H1 (cell line): ENCODE measurements at regions not wholly inside any gene's neighbourhood (a gene's known extent, or its start where the extent isn't known, plus 50 kb on each side); places are given as distances from the start of the nearest gene placed in this dataset.

Experiments used
- CTCF ChIA-PET: fragments of 300-600 bp; sonication (Branson Sonifier 250); formaldehyde crosslinking; loops from one replicate; lab custom pipeline; 2021; ENCODE audit not compliant: partially characterized antibody; lab: Charles Lee
- POLR2A ChIA-PET: fragments of 300-600 bp; sonication (Branson Sonifier 250); formaldehyde crosslinking; loops from one replicate; lab custom pipeline; 2021; ENCODE audit warnings: inconsistent platforms; ENCODE audit not compliant: partially characterized antibody; lab: Charles Lee
- DNase-seq, 2 experiments: peaks; one replicate each; pipeline versions ENCODE4 v3.0.0 to v3.0.0-alpha.2; 2010 to 2022; ENCODE audit warnings: low spot score in 2 of 2, low read depth in 1 of 2, mixed read lengths in 1 of 2
- FAIRE-seq: peaks from 2 replicates; lab custom pipeline; 2011; peaks lifted over from hg19 to GRCh38; lab: Jason Lieb, UNC
- H2AFZ ChIP-seq: 2 replicates; pipeline ENCODE4 v1.8.1; 2012; ENCODE audit warnings: low read length, inconsistent platforms
- H2AK5ac ChIP-seq: 2 replicates; pipeline ENCODE4 v1.6.1; 2013; ENCODE audit warnings: low read depth, low read length
- H2BK120ac ChIP-seq: replicated peaks from 2 replicates; pipeline ENCODE3; 2013; ENCODE audit warnings: low read depth, low read length, inconsistent platforms
- H2BK12ac ChIP-seq: 2 replicates; pipeline ENCODE4 v1.6.1; 2013; ENCODE audit warnings: low read depth, low read length
- H2BK15ac ChIP-seq: 2 replicates; pipeline ENCODE4 v1.6.1; 2013; ENCODE audit warnings: low read length
- H2BK20ac ChIP-seq: 2 replicates; pipeline ENCODE4 v1.6.1; 2013; ENCODE audit warnings: low read length
- H2BK5ac ChIP-seq: 2 replicates; pipeline ENCODE4 v1.6.1; 2013; ENCODE audit warnings: low read depth, low read length
- H3K14ac ChIP-seq: 2 replicates; pipeline ENCODE4 v1.6.1; 2013; ENCODE audit warnings: inconsistent platforms; ENCODE audit not compliant: insufficient read length
- H3K18ac ChIP-seq: 2 replicates; pipeline ENCODE4 v1.6.1; 2013; ENCODE audit warnings: low read length; ENCODE audit errors: extremely low read depth
- H3K23ac ChIP-seq: 2 replicates; pipeline ENCODE4 v1.6.1; 2013; ENCODE audit warnings: inconsistent platforms; ENCODE audit not compliant: insufficient read length
- H3K23me2 ChIP-seq: 2 replicates; pipeline ENCODE4 v1.6.1; 2013; ENCODE audit warnings: low read depth, low read length
- H3K27ac ChIP-seq: 2 replicates; pipeline ENCODE4 v1.6.1; 2011; ENCODE audit warnings: low read depth, low read length, inconsistent platforms
- H3K27me3 ChIP-seq, 4 experiments: replicated peaks in 1 of 4; 1 replicate in 1 of 4; 2 replicates in 3 of 4; pipeline versions ENCODE4 v1.6.1 to v1.8.1; 2011 to 2013; ENCODE audit warnings: low read length in 3 of 4, mild to moderate bottlenecking in 3 of 4, inconsistent platforms in 2 of 4, mixed read lengths in 2 of 4, moderate library complexity in 1 of 4; ENCODE audit not compliant: control insufficient read depth in 3 of 4, insufficient read depth in 3 of 4; ENCODE audit errors: extremely low read depth in 1 of 4
- H3K36me3 ChIP-seq, 4 experiments: 2 replicates each; pipeline versions ENCODE4 v1.6.1 to v1.8.1; 2011 to 2013; ENCODE audit warnings: mild to moderate bottlenecking in 4 of 4, low read length in 3 of 4, moderate library complexity in 2 of 4, control low read depth in 1 of 4, inconsistent platforms in 1 of 4; ENCODE audit not compliant: insufficient read depth in 4 of 4, control insufficient read depth in 2 of 4
- H3K4ac ChIP-seq: replicated peaks from 2 replicates; pipeline ENCODE3; 2013; ENCODE audit warnings: low read length, low read depth, mixed read lengths, inconsistent platforms; ENCODE audit not compliant: insufficient read length
- H3K4me1 ChIP-seq, 4 experiments: replicated peaks in 1 of 4; 1 replicate in 1 of 4; 2 replicates in 3 of 4; pipeline versions ENCODE4 v1.6.1 to v1.8.1; 2011 to 2013; ENCODE audit warnings: low read length in 3 of 4, inconsistent platforms in 2 of 4, mixed read lengths in 1 of 4; ENCODE audit not compliant: insufficient read depth in 4 of 4, control insufficient read depth in 3 of 4
- H3K4me2 ChIP-seq, 2 experiments: 2 replicates each; pipeline versions ENCODE4 v1.6.1 to v1.8.1; 2011 to 2013; ENCODE audit warnings: low read depth in 2 of 2, low read length in 2 of 2, control low read depth in 1 of 2, inconsistent platforms in 1 of 2, mild to moderate bottlenecking in 1 of 2; ENCODE audit not compliant: insufficient read depth in 1 of 2
- H3K4me3 ChIP-seq, 4 experiments: fragments of 200-600, 300-600 bp in 1 of 4; sonication (generic), shearing (Covaris generic), sonication (Bioruptor Twin) in 1 of 4; 2 replicates each; pipeline versions ENCODE4 v1.5.1 to v1.8.1; 2011 to 2016; ENCODE audit warnings: low read length in 4 of 4, low read depth in 3 of 4, control low read depth in 2 of 4, inconsistent platforms in 2 of 4, mild to moderate bottlenecking in 2 of 4, mixed read lengths in 1 of 4, moderate library complexity in 1 of 4; ENCODE audit not compliant: insufficient read depth in 2 of 4; ENCODE audit errors: extremely low read depth in 1 of 4
- H3K56ac ChIP-seq: replicated peaks from 2 replicates; pipeline ENCODE3; 2013; ENCODE audit warnings: low read depth, mild to moderate bottlenecking, mixed read lengths, low read length, inconsistent platforms; ENCODE audit not compliant: insufficient read length
- H3K79me1 ChIP-seq: 2 replicates; pipeline ENCODE4 v1.6.1; 2013; ENCODE audit warnings: low read depth, low read length, control low read depth
- H3K79me2 ChIP-seq, 2 experiments: 2 replicates each; pipeline versions ENCODE4 v1.6.1 to v1.8.1; 2012 to 2013; ENCODE audit warnings: low read length in 2 of 2, mild to moderate bottlenecking in 2 of 2, inconsistent platforms in 1 of 2; ENCODE audit not compliant: insufficient read depth in 2 of 2, control insufficient read depth in 1 of 2
- H3K9ac ChIP-seq, 4 experiments: replicated peaks in 1 of 4; 1 replicate in 1 of 4; 2 replicates in 3 of 4; pipeline versions ENCODE4 v1.6.1 to v1.8.1; 2011 to 2013; ENCODE audit warnings: low read depth in 3 of 4, low read length in 3 of 4, control low read depth in 2 of 4, mild to moderate bottlenecking in 2 of 4, moderate library complexity in 2 of 4, inconsistent platforms in 1 of 4; ENCODE audit errors: extremely low read depth in 1 of 4
- H3K9me3 ChIP-seq, 2 experiments: 2 replicates each; pipeline versions ENCODE4 v1.6.1 to v1.8.1; 2012 to 2013; ENCODE audit warnings: mild to moderate bottlenecking in 2 of 2, moderate library complexity in 2 of 2, control low read depth in 1 of 2, inconsistent platforms in 1 of 2, low read depth in 1 of 2, low read length in 1 of 2, mixed read lengths in 1 of 2; ENCODE audit not compliant: insufficient read depth in 2 of 2
- H4K20me1 ChIP-seq, 2 experiments: replicated peaks in 1 of 2; 2 replicates each; pipeline versions ENCODE3 to v1.8.1; 2011 to 2013; ENCODE audit warnings: inconsistent platforms in 2 of 2, low read length in 2 of 2, mild to moderate bottlenecking in 1 of 2; ENCODE audit not compliant: insufficient read depth in 2 of 2, control insufficient read depth in 1 of 2
- H4K5ac ChIP-seq: 2 replicates; pipeline ENCODE4 v1.6.1; 2013; ENCODE audit warnings: low read length, low read depth, mixed read lengths, inconsistent platforms; ENCODE audit not compliant: insufficient read length
- H4K8ac ChIP-seq: 2 replicates; pipeline ENCODE4 v1.8.0; 2013; ENCODE audit warnings: mild to moderate bottlenecking, moderate library complexity, low read length, inconsistent platforms; ENCODE audit not compliant: insufficient read depth; ENCODE audit errors: extremely low read depth
- H4K91ac ChIP-seq: replicated peaks from 2 replicates; pipeline ENCODE3; 2013; ENCODE audit warnings: low read length, mixed read lengths, inconsistent platforms; ENCODE audit not compliant: insufficient read length
- CBX8 ChIP-seq: fragments of 300-800, 300-1000 bp; sonication (generic); IDR thresholded peaks from 2 replicates; pipeline ENCODE4 v1.7.1; 2016; ENCODE audit warnings: low read depth, low read length, borderline replicate concordance
- PHF8 ChIP-seq: fragments of 200-600 bp; sonication (generic); conservative IDR thresholded peaks from 2 replicates; pipeline ENCODE4 v1.7.1; 2012; ENCODE audit warnings: low read depth, mild to moderate bottlenecking, inconsistent platforms, low read length, moderate library complexity
- SAP30 ChIP-seq: fragments of 300-600 bp; sonication (generic); IDR thresholded peaks from 2 replicates; pipeline ENCODE4 v1.7.1; 2012; ENCODE audit warnings: low read length, moderate library complexity, mild to moderate bottlenecking, inconsistent platforms; ENCODE audit not compliant: insufficient read depth, insufficient replicate concordance
- SP1 ChIP-seq: IDR thresholded peaks from 2 replicates; pipeline ENCODE4 v1.6.1; 2011; ENCODE audit warnings: low read depth, low read length
- YY1 ChIP-seq: IDR thresholded peaks from 2 replicates; pipeline ENCODE4 v1.6.1; 2011; ENCODE audit warnings: low read depth, mild to moderate bottlenecking, low read length
- WGBS, 2 experiments: shearing (Covaris generic) in 1 of 2; methylation state at CpG; one replicate each; pipeline versions ENCODE4 v1.1.6 to v1.1.7; 2013 to 2015; ENCODE audit warnings: low lambda C conversion rate in 2 of 2, mixed read lengths in 2 of 2, inconsistent platforms in 1 of 2, low coverage in 1 of 2, missing lambda C conversion rate in 1 of 2; ENCODE audit not compliant: insufficient replicate concordance in 2 of 2, insufficient coverage in 1 of 2, insufficient read length in 1 of 2; ENCODE audit errors: extremely low coverage in 1 of 2, missing lambda C conversion rate in 1 of 2; 5-methylcytosine and 5-hydroxymethylcytosine counted together

GRCh38 chr5:159657771-159658170, 258.5 kb upstream of the ADRA1B start:
- Histone ChIP-seq H2BK120ac (no peak overlapping the region), H3K56ac (no peak overlapping the region), H3K9ac (no peak overlapping the region), H3K4ac (no peak overlapping the region), H3K36me3 (no peaks in the 10 kb centered on the region), H2BK20ac (no peak overlapping the region), H3K14ac (no peak overlapping the region), H4K8ac (no peak overlapping the region), H3K4me2 (no peak overlapping the region), H3K27ac (no peak overlapping the region), H4K20me1 (no peaks in the 10 kb centered on the region), H3K9me3 (no peaks in the 10 kb centered on the region), H2AFZ (no peak overlapping the region), H3K23ac (no peak overlapping the region), H3K27me3 (no peaks in the 10 kb centered on the region), H2BK12ac (no peak overlapping the region), H2BK15ac (no peak overlapping the region), H2AK5ac (no peak overlapping the region), H2BK5ac (no peak overlapping the region), H3K18ac (no peak overlapping the region), H3K79me1 (no peaks in the 10 kb centered on the region), H3K4me3 (no peak overlapping the region), H4K91ac (no peak overlapping the region), H3K79me2 (no peaks in the 10 kb centered on the region), H3K23me2 (no peaks in the 10 kb centered on the region), H3K4me1 (0 out of 7 replicates have a peak, but pooled peaks cover 0 to 2% (median 0%) of the 10 kb centered on the region in 4 experiments), H4K5ac (no peak overlapping the region)
- TF ChIP-seq SP1 (no peak), CBX8 (no peak), SAP30 (no peak), PHF8 (no peak), YY1 (no peak)
- 100% methylated on average over 6 of the region's 6 CpGs; no CpG with 5 or more reads in 1 of the 2 experiments for WGBS, 2 experiments
- ChIA-PET POLR2A (no interaction called here), CTCF (interaction anchor here (0.5 to 0.9 kb wide), 2 partner anchors 9 to 1130 kb away, joined by 3 read pairs; no protein-coding TSS in a partner anchor)
- no peak for DNase-seq
- FAIRE-seq: no peak
